IMR-90 (cell line): ENCODE measurements at regions not wholly inside any gene's neighbourhood (a gene's known extent, or its start where the extent isn't known, plus 50 kb on each side); places are given as distances from the start of the nearest gene placed in this dataset.

Experiments used
- ATAC-seq: fragments of 200-7000 bp; cut with Tn5 transposase; 2 replicates; pipeline ENCODE4 v1.9.1; 2020; ENCODE audit warnings: low read depth, mild to moderate bottlenecking, moderate library complexity
- BruUV-seq: library from RNA; stranded (reverse); fragments of 400-500 nt; replicated peaks from 2 replicates; lab custom pipeline; 2021; lab: Mats Ljungman, UMichigan
- CTCF ChIA-PET: fragments of 300-600 bp; formaldehyde crosslinking; extraction: SDS; loops from one replicate; lab custom pipeline; 2021; ENCODE audit warnings: antibody characterized with exemption; lab: Yijun Ruan, JAX
- POLR2A ChIA-PET: fragments of 300-600 bp; sonication (Branson Sonifier 250); formaldehyde crosslinking; loops from one replicate; lab custom pipeline; 2022; ENCODE audit warnings: antibody characterized with exemption; ENCODE audit not compliant: unreplicated experiment; lab: Charles Lee
- DNase-seq: peaks from one replicate; pipeline ENCODE4 v3.0.0; 2013
- H2AFZ ChIP-seq: replicated peaks from 2 replicates; pipeline ENCODE3; 2013; ENCODE audit warnings: low read length, mild to moderate bottlenecking; ENCODE audit not compliant: poor library complexity
- H2AK5ac ChIP-seq: 2 replicates; pipeline ENCODE4 v1.6.1; 2013; ENCODE audit warnings: low read depth, low read length, inconsistent platforms
- H2AK9ac ChIP-seq: replicated peaks from 2 replicates; pipeline ENCODE3; 2013; ENCODE audit warnings: mild to moderate bottlenecking, low read depth, low read length, moderate library complexity; ENCODE audit not compliant: poor library complexity
- H2BK120ac ChIP-seq: 2 replicates; pipeline ENCODE4 v1.6.1; 2013; ENCODE audit warnings: low read depth, low read length, inconsistent platforms
- H2BK15ac ChIP-seq: 3 replicates; pipeline ENCODE4 v1.6.1; 2013; ENCODE audit warnings: low read depth, low read length, inconsistent platforms
- H2BK20ac ChIP-seq: 2 replicates; pipeline ENCODE4 v1.6.1; 2013; ENCODE audit warnings: low read depth, mild to moderate bottlenecking, inconsistent platforms, low read length, moderate library complexity
- H2BK5ac ChIP-seq: 2 replicates; pipeline ENCODE4 v1.6.1; 2013; ENCODE audit warnings: mild to moderate bottlenecking, low read depth, low read length, inconsistent platforms; ENCODE audit not compliant: poor library complexity, severe bottlenecking
- H3K14ac ChIP-seq: replicated peaks from 2 replicates; pipeline ENCODE4 v1.6.1; 2013; ENCODE audit warnings: low read depth, low read length, inconsistent platforms
- H3K18ac ChIP-seq: 2 replicates; pipeline ENCODE4 v1.6.1; 2013; ENCODE audit warnings: low read depth, low read length, control low read depth
- H3K23ac ChIP-seq: 2 replicates; pipeline ENCODE4 v1.6.1; 2013; ENCODE audit warnings: low read depth, low read length, inconsistent platforms
- H3K27ac ChIP-seq: 2 replicates; pipeline ENCODE4 v1.5.1; 2013; ENCODE audit warnings: mild to moderate bottlenecking, control low read depth, low read length; ENCODE audit not compliant: insufficient read depth
- H3K27me3 ChIP-seq: 2 replicates; pipeline ENCODE4 v1.6.1; 2013; ENCODE audit warnings: low read length; ENCODE audit not compliant: control insufficient read depth, insufficient read depth
- H3K36me3 ChIP-seq: 2 replicates; pipeline ENCODE4 v1.6.1; 2013; ENCODE audit warnings: low read length, mixed read lengths; ENCODE audit not compliant: control insufficient read depth, insufficient read depth
- H3K4ac ChIP-seq: 2 replicates; pipeline ENCODE4 v1.6.1; 2013; ENCODE audit warnings: low read depth, low read length, inconsistent platforms
- H3K4me1 ChIP-seq: 2 replicates; pipeline ENCODE4 v1.6.1; 2013; ENCODE audit warnings: low read length, mixed read lengths; ENCODE audit not compliant: control insufficient read depth, insufficient read depth
- H3K4me2 ChIP-seq: 2 replicates; pipeline ENCODE4 v1.6.1; 2013; ENCODE audit warnings: low read depth, mild to moderate bottlenecking, control low read depth, low read length, moderate library complexity
- H3K4me3 ChIP-seq: 2 replicates; pipeline ENCODE4 v1.5.1; 2013; ENCODE audit warnings: low read depth, mild to moderate bottlenecking, control low read depth, low read length, moderate library complexity; ENCODE audit not compliant: insufficient read depth
- H3K56ac ChIP-seq: 2 replicates; pipeline ENCODE4 v1.6.1; 2013; ENCODE audit warnings: low read length, inconsistent platforms; ENCODE audit not compliant: insufficient read depth; ENCODE audit errors: extremely low read depth
- H3K79me1 ChIP-seq, 2 experiments: 2 replicates each; pipeline ENCODE4 v1.6.1; 2013; ENCODE audit warnings: low read length in 2 of 2, inconsistent platforms in 1 of 2, low read depth in 1 of 2
- H3K9ac ChIP-seq: 2 replicates; pipeline ENCODE4 v1.6.1; 2013; ENCODE audit warnings: low read depth, low read length, control low read depth
- H3K9me1 ChIP-seq: 2 replicates; pipeline ENCODE4 v1.6.1; 2013; ENCODE audit warnings: low read length, inconsistent platforms; ENCODE audit not compliant: insufficient read depth
- H3K9me3 ChIP-seq: 2 replicates; pipeline ENCODE4 v1.6.1; 2013; ENCODE audit warnings: low read length; ENCODE audit not compliant: control insufficient read depth, insufficient read depth
- H4K20me1 ChIP-seq: 2 replicates; pipeline ENCODE4 v1.6.1; 2013; ENCODE audit warnings: low read length, inconsistent platforms; ENCODE audit not compliant: insufficient read depth
- H4K5ac ChIP-seq: 2 replicates; pipeline ENCODE4 v1.6.1; 2013; ENCODE audit warnings: mild to moderate bottlenecking, low read depth, low read length, control low read depth
- H4K8ac ChIP-seq, 2 experiments: 2 replicates each; pipeline ENCODE4 v1.6.1; 2013; ENCODE audit warnings: low read depth in 2 of 2, low read length in 2 of 2, control low read depth in 1 of 2, inconsistent platforms in 1 of 2
- H4K91ac ChIP-seq: 2 replicates; pipeline ENCODE4 v1.6.1; 2013; ENCODE audit warnings: low read depth, low read length, inconsistent platforms; ENCODE audit not compliant: insufficient read depth
- BHLHE40 ChIP-seq: fragments of 150-350 bp; IDR thresholded peaks from 2 replicates; pipeline ENCODE4 v1.6.1; 2016; ENCODE audit warnings: mild to moderate bottlenecking, low read depth, low read length
- CHD1 ChIP-seq: IDR thresholded peaks from 2 replicates; pipeline ENCODE4 v1.6.1; 2012; ENCODE audit warnings: low read depth, low read length, improper control_type of control experiment
- CTCF ChIP-seq: conservative IDR thresholded peaks from 2 replicates; pipeline ENCODE4 v1.5.1; 2012; ENCODE audit warnings: mild to moderate bottlenecking, low read depth, low read length, improper control_type of control experiment
- ELK1 ChIP-seq: fragments of 150-350 bp; IDR thresholded peaks from 2 replicates; pipeline ENCODE4 v1.6.1; 2016; ENCODE audit warnings: low read depth, mild to moderate bottlenecking, low read length, moderate library complexity, borderline replicate concordance
- FOS ChIP-seq: fragments of 150-350 bp; IDR thresholded peaks from 2 replicates; pipeline ENCODE4 v1.6.1; 2016; ENCODE audit warnings: low read depth, low read length
- MAFK ChIP-seq: IDR thresholded peaks from 2 replicates; pipeline ENCODE4 v1.6.1; 2012; ENCODE audit warnings: low read depth, low read length, improper control_type of control experiment
- MXI1 ChIP-seq: IDR thresholded peaks from 2 replicates; pipeline ENCODE4 v1.6.1; 2012; ENCODE audit warnings: low read depth, mild to moderate bottlenecking, low read length, moderate library complexity, borderline replicate concordance
- NFE2L2 ChIP-seq: fragments of 150-350 bp; IDR thresholded peaks from 2 replicates; pipeline ENCODE4 v1.6.1; 2016; ENCODE audit warnings: low read depth, mild to moderate bottlenecking, low read length
- POLR2A ChIP-seq: IDR thresholded peaks from 2 replicates; pipeline ENCODE4 v1.6.1; 2012; ENCODE audit warnings: mild to moderate bottlenecking, low read depth, low read length
- RAD21 ChIP-seq: IDR thresholded peaks from 2 replicates; pipeline ENCODE4 v1.6.1; 2012; ENCODE audit warnings: low read length, improper control_type of control experiment
- RCOR1 ChIP-seq: IDR thresholded peaks from 2 replicates; pipeline ENCODE4 v1.6.1; 2012; ENCODE audit warnings: mild to moderate bottlenecking, low read length, improper control_type of control experiment; ENCODE audit not compliant: insufficient replicate concordance
- RFX5 ChIP-seq: IDR thresholded peaks from 2 replicates; pipeline ENCODE4 v1.8.0; 2012; ENCODE audit warnings: low read depth, mild to moderate bottlenecking, low read length, moderate library complexity
- USF2 ChIP-seq: fragments of 150-350 bp; IDR thresholded peaks from 2 replicates; pipeline ENCODE4 v1.6.1; 2017; ENCODE audit warnings: mild to moderate bottlenecking, antibody characterized with exemption, low read length, low read depth
- WGBS, 2 experiments: methylation state at CpG; one replicate each; pipeline versions ENCODE4 v1.1.5 to v1.1.7; 2013; ENCODE audit warnings: missing lambda C conversion rate in 2 of 2; ENCODE audit not compliant: insufficient read length in 1 of 2; ENCODE audit errors: extremely low coverage in 2 of 2; 5-methylcytosine and 5-hydroxymethylcytosine counted together
- dilution Hi-C: fragments of 300-500 bp; cut with HindIII; formaldehyde crosslinking; loops from one replicate; pipeline ENCODE4 v1.14.3; 2018; ENCODE audit warnings: low sequenced_read_pairs; ENCODE audit not compliant: unreplicated experiment
- in situ Hi-C: fragments of 300-500 bp; cut with MboI; formaldehyde crosslinking; loops from 3 replicates; pipeline ENCODE4 v1.14.3; 2019; ENCODE audit warnings: low sequenced_read_pairs, inconsistent platforms, mixed read lengths
- intact Hi-C: fragments of 100-400 bp; cut with micrococcal nuclease; formaldehyde crosslinking; loops from 2 replicates; pipeline ENCODE4 v1.10.0; 2022

GRCh38 chr22:22830193-22830592 lies 57.4 kb upstream of the IGLL5 start:
- no peaks in the 10 kb centered on the region for H3K9me3 ChIP-seq
- H4K20me1 ChIP-seq, result no peaks in the 10 kb centered on the region
- no peak overlapping the region for H3K4me3 ChIP-seq
- H4K5ac ChIP-seq, result no peak overlapping the region
- no peaks in the 10 kb centered on the region for H3K36me3 ChIP-seq
- ChIA-PET CTCF (interaction anchor here (0.7 kb wide), 1 partner anchor 238 kb away, joined by 3 read pairs; no protein-coding TSS in a partner anchor), POLR2A (no interaction called here)
- no peaks in the 10 kb centered on the region; the same call in 1 of the 2 replicates for H3K27me3 ChIP-seq
- no peak overlapping the region for H2AK5ac ChIP-seq
- H3K4me1 ChIP-seq, result no peaks in the 10 kb centered on the region
- no peak overlapping the region for H2BK120ac ChIP-seq
- no peak overlapping the region for H3K9ac ChIP-seq
- no peak overlapping the region for H4K91ac ChIP-seq
- H3K4ac ChIP-seq, result no peak overlapping the region
- ATAC-seq (no peak), DNase-seq (no peak)
- in situ Hi-C loops (no loop called here), dilution Hi-C loops (no loop called here), intact Hi-C loops (no loop called here)
- H3K56ac ChIP-seq, result no peak overlapping the region
- TF ChIP-seq USF2 (no peak), FOS (no peak), POLR2A (no peak), CTCF (no peak), CHD1 (no peak), ELK1 (no peak), BHLHE40 (no peak), RAD21 (no peak), RFX5 (no peak), MXI1 (no peak), NFE2L2 (no peak), MAFK (no peak), RCOR1 (no peak)
- no peak overlapping the region for H2BK20ac ChIP-seq
- no peak overlapping the region for H3K14ac ChIP-seq
- H3K23ac ChIP-seq, result no peak overlapping the region
- no peaks in the 10 kb centered on the region for H3K79me1 ChIP-seq
- H3K9me1 ChIP-seq, result no peaks in the 10 kb centered on the region
- H3K27ac ChIP-seq, result no peak overlapping the region
- no peak overlapping the region for H3K18ac ChIP-seq
- no peak overlapping the region for H2AK9ac ChIP-seq
- H3K4me2 ChIP-seq, result no peak overlapping the region
- H2BK15ac ChIP-seq, result no peak overlapping the region
- BruUV-seq, result no TSS peak
- no peak overlapping the region for H2AFZ ChIP-seq
- no peak overlapping the region for H2BK5ac ChIP-seq
- H4K8ac ChIP-seq, result no peak overlapping the region
- WGBS, 2 experiments, result 50% methylated on average over 2 of the region's 2 CpGs; no CpG with 5 or more reads in 1 of the 2 experiments
